Kasumi-1 (cell line): ENCODE measurements at regions not wholly inside any gene's neighbourhood (a gene's known extent, or its start where the extent isn't known, plus 50 kb on each side); places are given as distances from the start of the nearest gene placed in this dataset.
A peak's percentile ranks its signal among the peaks of the same experiment; 100 is the strongest.
"Not testable (repeated sequence)": the region's sequence is repeated elsewhere in the genome, so short reads cannot be mapped to it uniquely, and the experiment has no call there.

Experiments
- DNase-seq, 2 experiments: peaks; one replicate each; lab custom pipeline; 2025; lab: John Stamatoyannopoulos, UW

DNA sequence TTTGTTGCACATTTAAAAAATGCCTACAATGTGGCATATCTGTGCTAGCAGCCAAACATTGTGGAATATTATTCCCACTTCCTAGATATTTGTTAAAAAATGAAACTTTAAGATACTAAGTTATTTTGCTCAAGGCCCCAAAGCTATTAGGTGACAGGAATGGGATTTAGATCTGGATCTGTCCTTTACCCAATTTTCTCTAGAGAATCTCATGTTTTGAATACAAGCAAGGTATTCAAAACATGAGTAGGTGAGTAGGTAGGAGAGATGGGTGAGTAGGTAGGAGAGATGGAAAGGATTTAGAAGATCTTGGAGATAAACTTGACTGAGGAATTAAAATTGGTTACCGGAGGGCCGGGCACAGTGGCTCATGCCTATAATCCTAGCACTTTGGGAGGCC, 61.2 kb upstream of the AKIRIN2 start:
- no peak for DNase-seq

GRCh38 chr6:87762116-87762515, 60.1 kb upstream of the AKIRIN2 start:
- DNase-seq: no peak

- no peak for DNase-seq
Measured at GRCh38 chr6:87757792-87758191, 55.8 kb upstream of the AKIRIN2 start.

GRCh38 chr6:87756858-87757257, 54.8 kb upstream of the AKIRIN2 start:
- peak; percentile 92 to 95 for DNase-seq

GRCh38 chr6:87755708-87756671, 54.0 kb upstream of the AKIRIN2 start:
- DNase-seq: no peak

GRCh38 chr6:87754828-87755227, 52.8 kb upstream of the AKIRIN2 start:
- no peak for DNase-seq

DNA sequence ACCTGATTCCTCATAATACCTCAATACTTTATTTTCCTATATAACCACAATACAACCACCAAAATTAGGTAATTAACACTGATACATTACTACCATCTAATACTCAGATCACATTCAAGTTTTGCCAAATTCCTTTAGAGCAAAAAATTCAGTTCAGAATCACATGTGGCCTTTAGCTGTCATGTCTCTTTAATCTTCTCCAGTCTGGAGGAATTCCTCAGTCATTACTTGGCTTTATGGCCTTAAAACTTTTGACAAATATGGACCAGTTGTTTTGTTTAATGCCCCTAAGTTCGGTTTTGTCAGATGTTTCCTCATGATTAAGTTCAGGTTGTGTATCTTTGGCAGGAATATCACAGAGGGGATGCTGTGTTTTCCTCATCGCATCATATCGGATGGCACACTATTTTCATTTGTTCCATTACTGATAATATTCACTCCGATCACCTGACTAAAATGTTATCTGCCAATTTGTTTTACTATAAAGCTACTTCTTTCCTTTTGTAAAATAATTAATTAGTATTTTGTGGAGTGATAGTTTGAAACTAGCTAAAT, 51.2 kb upstream of the AKIRIN2 start:
- no peak for DNase-seq

- DNase-seq: not testable (repeated sequence)
Measured at GRCh38 chr6:87752503-87752902, 50.5 kb upstream of the AKIRIN2 start.
